Central memory CD8-positive, alpha-beta T cell (primary cell): ENCODE measurements at regions not wholly inside any gene's neighbourhood (a gene's known extent, or its start where the extent isn't known, plus 50 kb on each side); places are given as distances from the start of the nearest gene placed in this dataset.

Experiments
- ATAC-seq: fragments of 150-1000 bp; cut with Tn5 transposase; replicated peaks from 2 replicates; pipeline ENCODE4 v1.10.0; 2022; ENCODE audit warnings: mild to moderate bottlenecking, moderate FRiP score, moderate number of reproducible peaks; ENCODE audit not compliant: poor library complexity, severe bottlenecking; ENCODE audit errors: extremely low read depth
- DNase-seq, 2 donors: peaks; one replicate each; pipeline ENCODE4 v3.0.0; 2021; ENCODE audit warnings: low spot score in 2 of 2
- H3K27ac Mint-ChIP-seq: one replicate; pipeline ENCODE4 v1.8.0; 2022; ENCODE audit warnings: low read depth, mild to moderate bottlenecking, moderate library complexity, mixed read lengths
- H3K27me3 Mint-ChIP-seq: one replicate; pipeline ENCODE4 v1.8.0; 2022; ENCODE audit warnings: mixed read lengths
- H3K36me3 Mint-ChIP-seq: one replicate; pipeline ENCODE4 v1.8.0; 2022; ENCODE audit warnings: mild to moderate bottlenecking, moderate library complexity, mixed read lengths; ENCODE audit not compliant: insufficient read depth
- H3K4me1 Mint-ChIP-seq: one replicate; pipeline ENCODE4 v1.8.0; 2022; ENCODE audit warnings: mixed read lengths
- H3K4me3 Mint-ChIP-seq: one replicate; pipeline ENCODE4 v1.8.0; 2022; ENCODE audit warnings: mild to moderate bottlenecking, moderate library complexity, mixed read lengths
- H3K9me3 Mint-ChIP-seq: one replicate; pipeline ENCODE4 v1.8.0; 2022; ENCODE audit warnings: mixed read lengths

DNA sequence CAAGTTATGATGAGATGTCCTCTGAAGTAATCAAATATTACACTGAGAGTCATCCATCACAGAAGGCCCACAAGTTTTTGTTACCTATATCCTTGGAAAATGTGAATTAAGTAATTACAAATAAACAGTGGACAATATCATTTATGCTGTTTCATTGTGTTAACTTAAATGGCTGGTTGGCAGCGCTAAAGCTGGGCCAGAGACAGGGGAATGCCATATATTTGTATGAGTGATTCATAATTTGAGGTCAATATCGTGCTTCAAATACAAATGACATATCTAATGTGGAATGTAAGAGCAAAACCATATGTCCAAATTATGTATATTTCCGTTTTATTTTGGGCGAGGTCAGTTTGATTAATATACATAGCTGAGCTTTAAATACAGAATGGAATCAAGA, 1556.2 kb downstream of the SLITRK5 start:
- DNase-seq (no peak), ATAC-seq (no peak)
- Mint-ChIP-seq H3K36me3 (no peaks in the 10 kb centered on the region), H3K9me3 (peaks cover 15% of the 10 kb centered on the region), H3K4me3 (no peak overlapping the region), H3K27ac (no peak overlapping the region), H3K27me3 (no peaks in the 10 kb centered on the region), H3K4me1 (no peaks in the 10 kb centered on the region)

DNA sequence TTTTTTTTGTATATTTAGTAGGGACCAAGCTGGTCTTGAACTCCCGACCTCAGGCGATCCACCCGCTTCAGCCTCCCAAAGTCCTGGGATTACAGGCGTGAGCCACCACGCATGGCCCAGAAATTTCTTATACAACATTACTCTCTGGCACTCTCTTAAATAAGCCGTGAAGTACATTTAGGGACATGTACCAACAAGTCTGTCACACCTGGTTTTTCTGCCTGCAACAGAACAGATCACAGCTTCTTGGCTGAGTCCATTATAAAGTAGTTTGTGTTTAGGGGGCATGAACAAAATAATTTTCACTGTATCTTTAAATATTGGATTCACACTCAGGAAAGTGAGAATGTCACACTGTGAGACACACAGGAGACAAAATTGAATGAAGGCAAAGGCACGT, 1567.3 kb downstream of the SLITRK5 start:
- Mint-ChIP-seq H3K36me3 (no peaks in the 10 kb centered on the region), H3K27me3 (no peaks in the 10 kb centered on the region), H3K27ac (no peak overlapping the region), H3K9me3 (peaks cover 20% of the 10 kb centered on the region), H3K4me3 (no peak overlapping the region), H3K4me1 (no peaks in the 10 kb centered on the region)
- ATAC-seq (no peak), DNase-seq (no peak)

DNA sequence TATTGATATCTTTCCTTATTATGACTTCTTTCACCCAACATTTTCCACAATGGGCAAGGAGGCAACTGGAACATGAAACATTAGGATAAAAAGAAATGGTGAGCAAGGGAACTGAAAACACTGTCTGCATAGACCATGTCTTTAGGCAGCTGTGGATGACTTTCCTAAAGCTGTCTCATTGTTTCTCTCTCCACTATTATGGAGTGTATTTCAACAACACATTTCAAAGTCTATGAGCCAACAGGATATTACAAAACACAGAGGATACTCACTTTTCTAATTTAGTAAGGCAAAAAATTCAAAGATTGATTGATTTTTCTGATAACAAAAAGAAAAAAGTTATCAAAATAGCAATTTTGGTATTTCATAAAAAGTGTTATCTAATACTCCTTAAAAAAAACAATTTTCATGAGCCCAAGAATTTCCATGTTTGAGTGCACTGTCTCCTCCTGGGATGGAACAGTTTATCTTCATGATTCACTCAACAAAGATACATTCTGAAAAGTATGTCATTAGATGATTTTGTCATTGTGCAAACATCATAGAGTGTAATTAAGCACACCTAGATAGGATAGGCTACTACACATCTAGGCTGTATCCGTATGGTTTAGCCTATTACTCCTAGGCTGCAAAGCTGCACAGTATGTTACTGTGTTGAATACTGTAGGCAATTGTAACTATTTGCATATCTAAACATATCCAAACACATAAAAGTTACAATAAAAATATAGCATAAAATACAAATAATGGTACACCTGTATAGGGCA, 1568.4 kb downstream of the SLITRK5 start:
- no peaks in the 10 kb centered on the region for H3K27me3 Mint-ChIP-seq
- no peaks in the 10 kb centered on the region for H3K36me3 Mint-ChIP-seq
- no peaks in the 10 kb centered on the region for H3K4me1 Mint-ChIP-seq
- no peak for DNase-seq
- no peak for ATAC-seq
- H3K27ac Mint-ChIP-seq, result no peak overlapping the region
- H3K4me3 Mint-ChIP-seq, result no peak overlapping the region
- H3K9me3 Mint-ChIP-seq, result peaks cover 25% of the 10 kb centered on the region

DNA sequence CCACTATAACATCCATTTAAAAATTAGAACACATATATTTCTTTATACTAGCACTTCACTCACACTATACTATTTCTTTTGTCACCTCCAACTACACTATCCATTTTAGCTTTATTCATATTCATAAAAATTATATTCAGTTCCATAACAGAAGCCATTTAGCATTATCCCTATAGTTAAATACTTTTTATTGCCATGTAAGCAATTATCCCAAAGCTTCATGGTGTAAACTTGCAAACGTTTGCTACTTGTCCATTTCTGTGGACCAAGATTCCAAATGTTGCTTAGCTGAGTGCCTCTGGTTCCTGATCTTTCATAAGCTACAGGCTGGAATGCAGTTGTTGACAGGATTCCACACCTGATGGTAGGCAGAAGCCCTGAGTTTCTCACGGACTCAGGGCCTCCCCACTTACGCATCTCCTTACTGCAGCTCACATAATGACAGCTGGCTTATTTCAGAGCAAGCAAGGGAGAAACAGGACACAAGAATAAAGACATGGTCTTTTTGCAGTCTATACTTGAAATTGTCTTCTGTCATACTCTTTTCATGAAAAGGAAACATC, 1584.8 kb downstream of the SLITRK5 start:
- no peaks in the 10 kb centered on the region for H3K36me3 Mint-ChIP-seq
- H3K27me3 Mint-ChIP-seq, result no peaks in the 10 kb centered on the region
- DNase-seq (no peak), ATAC-seq (no peak)
- peaks cover 19% of the 10 kb centered on the region for H3K9me3 Mint-ChIP-seq
- no peaks in the 10 kb centered on the region for H3K4me1 Mint-ChIP-seq
- H3K27ac Mint-ChIP-seq, result no peak overlapping the region
- no peak overlapping the region for H3K4me3 Mint-ChIP-seq

DNA sequence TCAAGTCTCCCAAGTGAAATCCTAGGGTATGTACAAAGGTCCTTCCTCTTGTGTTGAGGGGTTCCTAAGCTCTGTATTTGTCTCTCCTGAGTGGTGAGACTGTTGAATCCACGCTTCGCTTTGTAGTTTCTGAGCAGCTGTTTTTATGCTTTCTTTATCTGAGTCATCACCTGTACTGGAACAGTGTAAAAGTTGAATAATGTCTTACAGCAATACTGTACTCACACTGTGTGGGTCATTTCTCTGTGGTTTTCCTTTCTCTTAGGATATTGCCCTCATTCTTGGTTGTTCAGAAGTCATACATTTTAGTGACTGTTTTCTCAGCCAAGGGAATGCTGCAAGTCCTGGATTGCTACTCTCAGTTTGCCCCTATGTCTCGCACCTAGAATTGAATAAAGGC, 1596.6 kb downstream of the SLITRK5 start:
- H3K36me3 Mint-ChIP-seq, result peaks cover 2% of the 10 kb centered on the region
- no peak for ATAC-seq
- H3K27ac Mint-ChIP-seq, result no peak overlapping the region
- H3K4me1 Mint-ChIP-seq, result no peaks in the 10 kb centered on the region
- no peak overlapping the region for H3K4me3 Mint-ChIP-seq
- no peaks in the 10 kb centered on the region for H3K27me3 Mint-ChIP-seq
- H3K9me3 Mint-ChIP-seq, result peaks cover 18% of the 10 kb centered on the region
- no peak for DNase-seq

- H3K4me1 Mint-ChIP-seq, result no peaks in the 10 kb centered on the region
Observed at GRCh38 chr13:89269737-89270136, 1598.6 kb downstream of the SLITRK5 start.

GRCh38 chr13:89270736-89271135, 1599.6 kb downstream of the SLITRK5 start:
- Mint-ChIP-seq H3K4me3 (no peak overlapping the region), H3K36me3 (peaks cover 2% of the 10 kb centered on the region), H3K27ac (no peak overlapping the region), H3K4me1 (no peaks in the 10 kb centered on the region), H3K9me3 (peaks cover 18% of the 10 kb centered on the region), H3K27me3 (no peaks in the 10 kb centered on the region)
- ATAC-seq (no peak), DNase-seq (no peak)

More at GRCh38 chr13:89269737-89270136, 1598.6 kb downstream of the SLITRK5 start:
- Mint-ChIP-seq H3K9me3 (peaks cover 18% of the 10 kb centered on the region), H3K27ac (no peak overlapping the region), H3K27me3 (no peaks in the 10 kb centered on the region), H3K4me3 (no peak overlapping the region), H3K36me3 (peaks cover 2% of the 10 kb centered on the region)
- DNase-seq (no peak), ATAC-seq (no peak)

DNA sequence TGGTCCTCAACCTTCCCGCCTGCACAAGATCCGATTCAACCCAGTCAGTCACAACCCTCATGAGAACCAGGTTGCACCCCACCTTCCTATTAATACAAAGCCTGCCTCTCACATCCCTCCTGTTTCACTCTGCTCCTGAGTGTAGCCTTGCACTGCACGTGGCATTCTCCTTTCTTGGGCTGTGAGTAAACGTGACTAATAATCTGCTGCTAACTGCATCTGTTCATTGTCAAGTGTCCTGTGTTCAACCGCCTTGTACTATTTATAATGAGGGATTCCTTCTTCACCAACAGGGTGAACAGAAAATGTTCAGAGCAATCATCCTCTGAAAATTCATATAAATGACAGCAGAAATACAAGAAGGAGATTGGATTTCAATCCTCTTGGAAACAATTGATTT, 1608.2 kb downstream of the SLITRK5 start:
- DNase-seq (no peak), ATAC-seq (no peak)
- Mint-ChIP-seq H3K9me3 (peaks cover 33% of the 10 kb centered on the region), H3K27me3 (no peaks in the 10 kb centered on the region), H3K36me3 (no peaks in the 10 kb centered on the region), H3K4me3 (no peak overlapping the region), H3K4me1 (no peaks in the 10 kb centered on the region), H3K27ac (no peak overlapping the region)

- H3K4me1 Mint-ChIP-seq, result no peaks in the 10 kb centered on the region
- no peak overlapping the region for H3K27ac Mint-ChIP-seq
- peaks cover 33% of the 10 kb centered on the region for H3K9me3 Mint-ChIP-seq
- DNase-seq (no peak), ATAC-seq (no peak)
- no peaks in the 10 kb centered on the region for H3K36me3 Mint-ChIP-seq
- H3K4me3 Mint-ChIP-seq, result no peak overlapping the region
- H3K27me3 Mint-ChIP-seq, result no peaks in the 10 kb centered on the region
Observed at GRCh38 chr13:89281331-89281730, 1610.2 kb downstream of the SLITRK5 start.

- no peak overlapping the region for H3K4me3 Mint-ChIP-seq
- H3K4me1 Mint-ChIP-seq, result no peaks in the 10 kb centered on the region
- peaks cover 28% of the 10 kb centered on the region for H3K9me3 Mint-ChIP-seq
- DNase-seq, result no peak
- no peaks in the 10 kb centered on the region for H3K27me3 Mint-ChIP-seq
- ATAC-seq, result no peak
- H3K36me3 Mint-ChIP-seq, result no peaks in the 10 kb centered on the region
- H3K27ac Mint-ChIP-seq, result no peak overlapping the region
Observed at GRCh38 chr13:89282241-89282640, 1611.1 kb downstream of the SLITRK5 start.

GRCh38 chr13:89287381-89287780, 1616.2 kb downstream of the SLITRK5 start:
- H3K4me1 Mint-ChIP-seq, result no peaks in the 10 kb centered on the region

DNA sequence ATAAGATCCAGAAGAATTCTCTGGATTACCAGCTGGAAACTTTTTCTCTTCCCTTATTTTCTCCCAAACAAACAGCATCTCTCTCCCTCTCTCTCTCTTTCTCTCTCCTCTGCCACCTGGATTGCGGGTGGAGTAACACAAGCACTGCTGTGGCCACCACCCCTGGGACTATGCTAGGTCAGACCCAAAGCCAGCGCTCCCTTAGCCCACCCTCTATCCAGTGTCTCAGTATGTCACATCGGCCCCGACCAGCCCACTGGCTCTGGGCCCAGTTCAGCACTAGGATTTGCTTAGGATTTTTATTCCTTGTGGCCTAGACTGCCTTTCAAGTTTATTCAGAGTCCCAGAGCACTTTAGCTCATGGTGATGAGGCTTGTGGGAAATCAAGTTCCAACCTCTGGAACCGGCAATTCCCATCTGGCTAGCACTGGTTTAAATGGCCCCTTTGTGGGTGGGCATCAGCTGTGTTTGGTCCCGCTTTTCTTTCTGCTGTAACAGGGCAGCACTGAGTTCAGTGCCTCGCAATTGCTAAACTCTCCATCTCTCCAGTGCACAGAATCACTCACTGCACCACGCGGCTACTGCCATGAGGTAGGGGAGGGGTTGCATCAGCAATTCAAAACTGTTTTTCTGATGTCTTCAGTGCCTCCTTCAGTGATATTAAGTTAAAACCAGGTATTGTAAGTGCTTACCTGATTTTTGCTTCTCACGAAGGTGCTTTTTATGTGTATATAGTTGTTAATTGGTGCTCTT, 1623.1 kb downstream of the SLITRK5 start:
- Mint-ChIP-seq H3K4me1 (no peaks in the 10 kb centered on the region), H3K27ac (no peak overlapping the region), H3K9me3 (peaks cover 33% of the 10 kb centered on the region), H3K36me3 (no peaks in the 10 kb centered on the region), H3K27me3 (no peaks in the 10 kb centered on the region), H3K4me3 (no peak overlapping the region)
- DNase-seq (no peak), ATAC-seq (peak; percentile 24)

More at GRCh38 chr13:89287381-89287780, 1616.2 kb downstream of the SLITRK5 start:
- DNase-seq (no peak), ATAC-seq (no peak)
- Mint-ChIP-seq H3K27me3 (no peaks in the 10 kb centered on the region), H3K27ac (no peak overlapping the region), H3K4me3 (no peak overlapping the region), H3K9me3 (peaks cover 22% of the 10 kb centered on the region), H3K36me3 (no peaks in the 10 kb centered on the region)

GRCh38 chr13:89307278-89307677, 1636.1 kb downstream of the SLITRK5 start:
- Mint-ChIP-seq H3K9me3 (peaks cover 34% of the 10 kb centered on the region), H3K4me1 (no peaks in the 10 kb centered on the region), H3K36me3 (no peaks in the 10 kb centered on the region), H3K4me3 (no peak overlapping the region), H3K27ac (no peak overlapping the region), H3K27me3 (no peaks in the 10 kb centered on the region)
- DNase-seq (no peak), ATAC-seq (no peak)
